ENCODE measurements at regions not wholly inside any gene's neighbourhood (a gene's known extent, or its start where the extent isn't known, plus 50 kb on each side); places are given as distances from the start of the nearest gene placed in this dataset.
A peak's percentile ranks its signal among the peaks of the same experiment; 100 is the strongest.

GRCh38 chr10:118488710-118489497 is 106.5 kb downstream of the PRLHR start:
- H3K4me3 ChIP-seq (ENCODE audit: low read depth, low read length) = no peak overlapping the region
- peak; percentile 32 for DNase-seq (ENCODE audit: low read depth)
- TF ChIP-seq MYC (IDR thresholded peaks at IDR 0.05; ENCODE audit: low read depth, low read length) = no peak
- TF ChIP-seq POLR2A (IDR thresholded peaks at IDR 0.05; ENCODE audit: extremely low read depth, insufficient read length) = no peak
- TF ChIP-seq, protein P1, sequence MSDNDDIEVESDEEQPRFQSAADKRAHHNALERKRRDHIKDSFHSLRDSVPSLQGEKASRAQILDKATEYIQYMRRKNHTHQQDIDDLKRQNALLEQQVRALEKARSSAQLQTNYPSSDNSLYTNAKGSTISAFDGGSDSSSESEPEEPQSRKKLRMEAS (IDR thresholded peaks at IDR 0.05; ENCODE audit: low read depth, low read length) = no peak
- TF ChIP-seq, protein P2, sequence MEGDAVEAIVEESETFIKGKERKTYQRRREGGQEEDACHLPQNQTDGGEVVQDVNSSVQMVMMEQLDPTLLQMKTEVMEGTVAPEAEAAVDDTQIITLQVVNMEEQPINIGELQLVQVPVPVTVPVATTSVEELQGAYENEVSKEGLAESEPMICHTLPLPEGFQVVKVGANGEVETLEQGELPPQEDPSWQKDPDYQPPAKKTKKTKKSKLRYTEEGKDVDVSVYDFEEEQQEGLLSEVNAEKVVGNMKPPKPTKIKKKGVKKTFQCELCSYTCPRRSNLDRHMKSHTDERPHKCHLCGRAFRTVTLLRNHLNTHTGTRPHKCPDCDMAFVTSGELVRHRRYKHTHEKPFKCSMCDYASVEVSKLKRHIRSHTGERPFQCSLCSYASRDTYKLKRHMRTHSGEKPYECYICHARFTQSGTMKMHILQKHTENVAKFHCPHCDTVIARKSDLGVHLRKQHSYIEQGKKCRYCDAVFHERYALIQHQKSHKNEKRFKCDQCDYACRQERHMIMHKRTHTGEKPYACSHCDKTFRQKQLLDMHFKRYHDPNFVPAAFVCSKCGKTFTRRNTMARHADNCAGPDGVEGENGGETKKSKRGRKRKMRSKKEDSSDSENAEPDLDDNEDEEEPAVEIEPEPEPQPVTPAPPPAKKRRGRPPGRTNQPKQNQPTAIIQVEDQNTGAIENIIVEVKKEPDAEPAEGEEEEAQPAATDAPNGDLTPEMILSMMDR (IDR thresholded peaks at IDR 0.05; ENCODE audit: low read depth, low read length) = no peak

GRCh38 chr10:118485641-118486040 is 109.8 kb downstream of the PRLHR start:
- no peak for DNase-seq (ENCODE audit: low read depth)
- no peak overlapping the region for H3K4me3 ChIP-seq (ENCODE audit: low read depth, low read length)
- no peak for TF ChIP-seq MYC (IDR thresholded peaks at IDR 0.05; ENCODE audit: low read depth, low read length)
- TF ChIP-seq, protein P1 (IDR thresholded peaks at IDR 0.05; ENCODE audit: low read depth, low read length) = no peak
- TF ChIP-seq, protein P2 (IDR thresholded peaks at IDR 0.05; ENCODE audit: low read depth, low read length) = no peak
- TF ChIP-seq POLR2A (IDR thresholded peaks at IDR 0.05; ENCODE audit: extremely low read depth, insufficient read length) = no peak

DNA sequence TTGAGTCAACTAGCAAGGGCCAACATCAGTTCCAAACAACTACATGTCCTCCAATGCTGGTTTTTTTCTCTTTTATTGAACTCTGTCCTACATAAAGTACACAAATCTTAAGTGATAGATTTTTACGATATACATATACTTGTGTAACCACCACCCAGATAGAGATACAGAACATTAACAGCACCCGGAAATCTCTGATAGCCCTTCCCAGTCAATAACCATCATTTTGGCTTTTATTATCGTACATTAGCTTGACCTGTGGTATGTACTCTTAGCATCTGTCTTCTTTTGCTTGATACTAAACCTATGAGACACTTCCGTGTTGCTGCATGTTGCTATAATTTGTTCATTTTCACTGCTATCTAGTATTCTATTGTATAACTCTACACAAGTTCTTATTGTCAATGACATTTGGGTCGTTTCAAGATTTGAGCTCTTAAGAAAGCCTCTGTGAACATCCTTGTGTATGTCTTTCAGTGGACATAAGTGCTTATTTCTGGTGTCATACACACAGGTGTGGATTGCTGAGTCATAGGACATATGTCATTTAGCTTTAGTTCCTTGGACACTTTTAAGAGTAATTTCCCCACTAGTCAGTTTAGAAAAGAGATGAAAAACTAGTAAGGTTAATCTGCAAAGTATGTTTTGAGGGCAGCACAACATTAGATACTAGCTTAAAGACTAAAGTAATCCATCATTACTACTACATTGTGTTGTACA is 111.1 kb downstream of the PRLHR start:
- no peak for DNase-seq (ENCODE audit: low read depth)
- H3K4me3 ChIP-seq (ENCODE audit: low read depth, low read length) = no peak overlapping the region
- TF ChIP-seq MYC (IDR thresholded peaks at IDR 0.05; ENCODE audit: low read depth, low read length) = no peak

DNA sequence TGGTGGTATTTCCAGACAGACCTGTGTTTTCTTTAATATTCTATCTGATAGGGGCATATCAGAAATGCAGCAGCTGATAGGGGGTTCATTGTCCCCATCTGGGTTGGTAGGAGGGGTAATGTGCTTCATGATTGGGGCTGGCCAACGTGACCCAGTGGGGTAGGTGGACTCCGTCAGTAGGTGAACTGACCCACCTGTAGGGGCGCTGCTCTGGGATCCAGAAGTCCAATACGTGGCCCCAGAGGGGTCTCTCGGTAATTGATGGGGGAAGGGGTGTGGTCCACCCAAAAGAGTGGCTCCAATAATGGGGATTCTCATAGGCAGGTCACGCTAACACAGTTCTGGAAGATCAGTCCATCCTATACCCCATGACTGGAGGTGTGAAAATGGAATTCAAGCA is 112.0 kb downstream of the PRLHR start:
- TF ChIP-seq, protein P2 (IDR thresholded peaks at IDR 0.05; ENCODE audit: low read depth, low read length) = peak; percentile 19
- no peak for TF ChIP-seq MYC (IDR thresholded peaks at IDR 0.05; ENCODE audit: low read depth, low read length)
- no peak overlapping the region for H3K4me3 ChIP-seq (ENCODE audit: low read depth, low read length)
- DNase-seq (ENCODE audit: low read depth) = no peak

DNA sequence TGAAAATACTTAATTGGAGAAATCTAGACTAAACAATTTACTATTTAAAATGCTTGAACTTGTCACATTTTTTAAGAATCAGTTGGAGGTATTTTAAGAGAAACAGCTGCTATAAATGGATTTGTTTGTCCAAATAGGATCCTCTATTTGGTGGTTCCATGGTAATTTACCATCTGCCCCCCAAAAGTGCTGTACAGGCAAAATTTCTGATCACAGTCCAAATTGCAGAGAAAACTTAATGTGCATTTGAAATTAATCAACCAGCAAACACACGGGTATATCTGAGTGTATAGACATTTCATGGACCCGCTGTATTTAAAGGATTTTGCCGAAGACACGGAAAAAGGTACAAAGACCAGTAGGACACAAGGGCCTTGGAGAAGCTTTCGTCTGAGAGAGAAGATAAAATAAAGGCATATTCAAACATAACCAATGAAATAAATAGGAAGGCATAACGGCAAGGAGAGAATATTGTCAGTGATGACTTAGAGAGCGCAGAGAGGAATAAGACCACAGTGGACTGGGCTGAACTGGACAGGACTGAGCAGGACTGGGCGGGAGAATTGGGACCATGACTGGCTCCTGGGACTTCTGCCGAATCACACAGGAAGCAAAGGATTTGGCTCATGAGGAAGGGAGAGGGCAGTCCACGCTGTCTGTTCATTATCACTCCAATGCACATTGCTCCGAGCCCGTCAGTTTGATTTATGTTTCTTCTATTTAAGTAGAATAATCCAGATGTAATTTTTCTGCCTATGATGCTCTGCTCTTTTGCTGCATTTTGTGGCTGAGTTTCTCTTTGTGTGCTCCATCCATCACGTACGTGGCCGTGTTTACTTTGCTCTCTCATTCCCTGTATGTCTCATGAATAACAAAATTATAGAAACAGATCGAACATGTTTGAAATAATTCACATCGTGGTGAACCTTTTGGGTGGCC is 112.8 kb downstream of the PRLHR start:
- H3K4me3 ChIP-seq (ENCODE audit: low read depth, low read length) = no peak overlapping the region
- DNase-seq (ENCODE audit: low read depth) = no peak
- TF ChIP-seq POLR2A (IDR thresholded peaks at IDR 0.05; ENCODE audit: extremely low read depth, insufficient read length) = no peak
- TF ChIP-seq, protein P1 (IDR thresholded peaks at IDR 0.05; ENCODE audit: low read depth, low read length) = no peak
- TF ChIP-seq, protein P2 (IDR thresholded peaks at IDR 0.05; ENCODE audit: low read depth, low read length) = no peak
- no peak for TF ChIP-seq MYC (IDR thresholded peaks at IDR 0.05; ENCODE audit: low read depth, low read length)

DNA sequence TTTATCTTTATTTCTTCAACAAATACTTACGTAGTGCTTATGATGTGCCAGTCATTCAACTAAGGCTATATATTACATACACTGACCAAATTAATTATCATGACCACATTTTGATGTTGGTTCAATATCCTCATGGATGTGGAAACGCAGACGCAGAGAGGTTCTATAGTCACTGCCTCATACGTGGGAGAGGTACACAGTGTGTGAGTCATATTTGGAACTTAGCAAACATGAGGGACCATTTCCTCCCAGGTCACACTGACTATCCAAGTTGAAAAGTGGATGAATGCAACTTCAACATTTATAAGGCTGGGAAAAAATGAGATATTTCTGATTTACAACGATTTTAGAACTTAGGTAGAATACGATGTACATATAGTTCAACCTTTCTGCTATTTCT is 113.6 kb downstream of the PRLHR start:
- no peak overlapping the region for H3K4me3 ChIP-seq (ENCODE audit: low read depth, low read length)
- DNase-seq (ENCODE audit: low read depth) = peak; percentile 33
- TF ChIP-seq, protein P2 (IDR thresholded peaks at IDR 0.05; ENCODE audit: low read depth, low read length) = no peak
- TF ChIP-seq, protein P1 (IDR thresholded peaks at IDR 0.05; ENCODE audit: low read depth, low read length) = no peak
- TF ChIP-seq POLR2A (IDR thresholded peaks at IDR 0.05; ENCODE audit: extremely low read depth, insufficient read length) (no peak), MYC (IDR thresholded peaks at IDR 0.05; ENCODE audit: low read depth, low read length) (no peak)
